HG03439 (cell line): ENCODE measurements at regions not wholly inside any gene's neighbourhood (a gene's known extent, or its start where the extent isn't known, plus 50 kb on each side); places are given as distances from the start of the nearest gene placed in this dataset.
"Not testable (repeated sequence)": the region's sequence is repeated elsewhere in the genome, so short reads cannot be mapped to it uniquely, and the experiment has no call there.

Source experiments
- ATAC-seq: cut with Tn5 transposase; IDR thresholded peaks from one replicate; pipeline ENCODE4 v1.9.1; 2021; ENCODE audit warnings: mild to moderate bottlenecking, moderate library complexity; ENCODE audit not compliant: unreplicated experiment

DNA sequence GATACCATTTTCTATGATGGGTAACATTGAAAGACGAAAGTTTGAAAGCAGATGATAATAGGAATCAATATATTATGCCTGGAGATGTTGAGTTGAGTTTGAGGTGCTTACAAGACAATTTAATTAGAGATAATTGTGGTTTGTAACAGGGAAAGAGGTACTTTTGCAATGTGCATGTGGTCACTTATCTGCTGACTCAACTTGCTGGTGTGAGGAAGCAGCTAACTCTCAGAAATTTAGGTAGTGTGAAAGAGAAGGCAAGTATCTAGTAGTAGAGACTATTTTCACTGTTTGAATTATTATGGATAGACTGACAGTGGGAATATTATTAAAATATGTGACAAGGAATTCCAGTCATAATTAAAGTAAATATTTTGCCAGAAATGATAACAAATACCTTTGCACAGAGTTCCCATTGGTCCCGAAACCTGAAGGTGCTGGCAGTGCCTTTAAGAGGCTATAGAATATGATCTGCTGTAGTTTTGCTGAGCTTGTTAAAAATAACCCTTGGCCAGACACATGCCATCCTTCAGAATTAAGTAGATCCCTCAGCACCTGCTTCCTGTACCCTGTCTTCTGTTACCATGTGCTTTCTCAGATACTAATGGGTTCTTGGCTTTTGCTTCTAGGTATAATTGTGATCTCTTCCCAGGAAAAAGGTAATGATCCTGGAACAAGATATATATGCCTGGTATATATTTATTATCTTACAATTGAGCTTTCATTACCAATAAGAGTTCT lies 315.9 kb downstream of the BCHE start:
- no peak for ATAC-seq

- no peak for ATAC-seq
These were observed 317.5 kb downstream of the BCHE start for GRCh38 chr3:165519687-165520086.

DNA sequence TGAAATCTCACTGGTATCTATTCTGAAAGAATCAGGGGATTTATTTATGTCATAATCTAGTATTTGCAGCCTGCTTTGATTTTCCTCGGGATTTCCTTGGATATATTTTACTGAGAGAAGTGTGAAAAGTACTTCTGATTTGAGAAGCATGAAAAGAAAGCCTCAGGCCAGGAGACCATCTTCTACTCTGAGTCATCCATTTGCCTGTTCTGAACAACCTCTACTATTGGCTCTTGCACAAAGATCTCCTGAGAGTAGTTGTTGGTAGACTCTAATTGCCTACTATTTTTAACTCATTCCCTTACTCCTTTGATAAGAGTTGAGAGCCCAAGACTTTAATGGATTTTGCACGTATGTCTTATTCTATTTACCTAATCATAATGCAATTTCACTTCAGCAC lies 318.9 kb downstream of the BCHE start:
- no peak for ATAC-seq

DNA sequence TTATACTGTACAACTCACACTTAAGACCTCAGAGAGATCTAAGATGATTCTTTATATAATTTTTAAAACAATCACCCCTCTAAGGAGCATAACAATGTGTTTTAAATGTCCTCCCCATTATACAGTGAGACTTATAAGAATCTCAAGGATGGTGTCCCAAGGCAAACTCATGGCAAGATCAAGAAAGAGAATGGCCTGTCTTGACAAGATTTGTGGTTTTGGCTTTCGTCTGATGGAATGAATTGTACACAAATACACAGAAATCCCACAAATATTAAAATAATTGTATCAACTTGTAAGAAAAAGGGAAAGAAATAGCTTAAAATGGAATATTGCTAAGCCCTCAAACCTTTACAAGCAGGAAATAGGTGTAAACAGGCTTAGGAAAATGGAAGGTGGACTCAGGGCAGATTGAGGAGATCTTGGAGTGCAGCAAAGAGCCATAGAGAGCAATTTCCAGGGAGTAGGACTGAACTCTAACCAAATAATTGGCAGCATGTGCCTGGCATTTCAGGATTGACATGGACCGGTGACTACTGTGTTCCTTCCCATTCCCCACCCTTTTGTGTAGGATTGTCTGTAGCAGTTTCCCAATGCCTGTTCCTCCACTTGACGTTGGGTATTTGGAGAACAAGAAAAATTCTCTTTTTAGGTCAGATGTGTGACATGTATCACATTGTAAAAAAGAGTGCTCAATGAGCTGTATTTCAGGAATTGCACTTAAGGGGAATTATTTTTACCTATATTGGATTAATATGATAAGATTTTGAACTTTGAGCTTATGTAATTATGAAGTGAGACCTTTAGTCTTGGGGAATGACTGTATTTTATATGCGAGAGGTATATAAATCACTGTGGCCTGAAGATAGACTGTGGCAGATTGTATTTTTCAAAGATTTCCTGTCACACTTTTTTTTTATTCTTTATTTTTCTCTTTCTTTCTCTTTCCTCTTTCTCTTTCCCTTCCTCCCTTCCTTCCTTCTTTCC lies 317.8 kb upstream of the SLITRK3 start:
- ATAC-seq, result no peak

DNA sequence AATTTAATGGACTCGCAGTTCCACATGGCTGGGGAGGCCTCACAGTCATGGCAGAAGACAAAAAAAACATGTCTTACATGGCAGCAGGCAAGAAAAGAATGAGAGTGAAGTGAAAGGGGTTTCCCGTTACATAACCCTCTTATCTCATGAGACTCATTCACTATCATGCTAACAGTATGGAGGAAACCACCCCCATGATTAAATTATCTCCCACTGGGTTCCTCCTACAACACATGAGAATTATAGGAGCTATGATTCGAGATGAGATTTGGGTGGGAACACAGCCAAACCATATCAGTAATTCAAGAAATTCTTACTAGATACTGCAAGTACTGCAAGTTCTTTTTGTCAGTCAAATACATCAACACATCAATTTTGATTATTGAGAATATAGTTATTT lies 311.4 kb upstream of the SLITRK3 start:
- no peak for ATAC-seq

DNA sequence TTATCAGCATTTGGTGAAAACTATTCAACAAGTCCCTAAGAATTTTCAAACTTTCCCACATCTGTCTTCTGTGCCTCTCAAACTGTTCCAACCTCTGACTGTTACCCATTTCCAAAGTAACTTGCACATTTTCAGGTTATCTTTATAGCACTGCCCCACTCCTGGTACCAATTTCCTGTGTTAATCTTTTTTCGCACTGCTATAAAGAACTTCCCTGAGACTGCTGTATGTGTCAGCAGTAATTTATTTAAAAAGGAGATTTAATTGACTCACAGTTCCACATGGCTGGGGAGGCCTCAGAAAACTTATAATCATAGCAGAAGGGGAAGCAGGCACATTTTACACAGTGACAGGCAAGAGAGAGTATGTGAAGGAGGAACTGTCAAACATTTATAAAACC lies 310.9 kb upstream of the SLITRK3 start:
- no peak for ATAC-seq

DNA sequence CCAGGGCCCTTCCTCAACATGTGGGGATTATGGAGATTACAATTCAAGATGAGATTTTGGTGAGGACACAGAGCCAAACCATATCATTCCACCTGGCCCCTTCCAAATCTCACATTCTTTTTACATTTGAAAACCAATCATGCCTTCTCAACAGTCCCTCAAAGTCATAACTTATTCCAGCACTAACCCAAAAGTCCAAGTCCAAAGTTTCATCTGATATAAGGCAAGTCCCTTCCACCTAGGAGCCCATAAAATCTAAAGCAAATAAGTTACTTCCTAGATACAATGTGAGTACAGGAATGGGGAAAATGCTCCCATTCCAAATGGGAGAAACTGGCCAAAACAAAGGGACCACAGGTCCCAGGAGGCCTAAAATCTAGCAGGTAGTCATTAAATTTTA lies 309.5 kb upstream of the SLITRK3 start:
- ATAC-seq, result no peak

DNA sequence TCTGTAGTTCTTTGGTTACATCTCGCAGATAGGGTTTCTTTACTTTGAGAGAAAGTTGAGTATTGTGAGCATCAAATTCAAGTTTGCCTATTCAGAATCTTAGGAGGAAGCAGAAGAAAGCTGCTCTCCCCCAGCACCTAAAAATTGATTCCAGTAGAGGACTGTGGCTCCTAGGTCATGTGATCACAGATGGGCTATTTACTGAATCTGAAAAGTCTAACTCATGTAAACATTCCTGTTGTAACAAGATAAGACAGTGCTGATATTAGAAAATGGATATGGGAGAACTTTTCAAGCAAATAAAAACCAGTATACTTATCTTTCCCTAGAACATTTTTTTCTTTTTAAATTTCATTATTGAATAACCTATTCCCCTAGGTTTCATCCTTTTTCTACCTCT lies 308.4 kb upstream of the SLITRK3 start:
- ATAC-seq, result no peak

GRCh38 chr3:165503825-165504224 lies 307.6 kb upstream of the SLITRK3 start:
- ATAC-seq, result no peak

DNA sequence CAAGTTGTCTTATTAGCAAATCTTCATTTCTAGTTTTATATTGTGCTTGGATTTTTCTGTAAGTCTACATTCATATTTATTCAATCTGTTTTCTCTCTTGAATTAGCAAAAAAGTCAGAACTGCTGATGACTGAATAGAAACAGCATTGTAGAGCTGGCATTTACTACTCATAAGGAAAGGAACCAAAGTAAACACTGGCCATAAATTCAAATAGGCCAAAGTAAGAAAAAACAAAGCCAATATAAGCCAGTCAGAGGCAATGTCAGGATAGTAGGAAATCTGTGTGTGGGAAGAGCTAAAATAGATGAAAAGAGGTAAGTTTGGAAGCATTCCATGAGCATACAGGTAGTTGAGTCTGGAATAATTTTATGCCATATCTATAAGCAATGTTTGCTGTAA lies 307.2 kb upstream of the SLITRK3 start:
- ATAC-seq, result no peak

DNA sequence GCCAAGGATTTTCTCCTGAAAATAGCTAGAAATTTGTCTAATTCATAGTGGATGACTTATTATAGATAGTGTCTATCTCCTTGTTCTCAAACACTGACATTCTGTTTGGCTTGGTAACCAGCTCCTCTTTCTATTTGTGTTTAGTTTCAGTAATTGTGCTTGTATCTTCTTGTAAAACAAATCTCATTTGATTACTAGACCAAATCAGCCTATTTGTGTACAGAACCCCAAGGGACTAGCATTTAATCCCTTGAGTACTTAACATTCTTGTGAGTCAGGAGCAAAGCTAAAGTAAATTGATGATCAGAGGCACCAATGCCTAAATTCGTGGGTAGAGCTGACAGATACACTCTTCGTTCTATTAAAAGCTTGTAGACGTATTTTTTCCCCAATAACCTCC lies 306.5 kb upstream of the SLITRK3 start:
- ATAC-seq, result no peak

DNA sequence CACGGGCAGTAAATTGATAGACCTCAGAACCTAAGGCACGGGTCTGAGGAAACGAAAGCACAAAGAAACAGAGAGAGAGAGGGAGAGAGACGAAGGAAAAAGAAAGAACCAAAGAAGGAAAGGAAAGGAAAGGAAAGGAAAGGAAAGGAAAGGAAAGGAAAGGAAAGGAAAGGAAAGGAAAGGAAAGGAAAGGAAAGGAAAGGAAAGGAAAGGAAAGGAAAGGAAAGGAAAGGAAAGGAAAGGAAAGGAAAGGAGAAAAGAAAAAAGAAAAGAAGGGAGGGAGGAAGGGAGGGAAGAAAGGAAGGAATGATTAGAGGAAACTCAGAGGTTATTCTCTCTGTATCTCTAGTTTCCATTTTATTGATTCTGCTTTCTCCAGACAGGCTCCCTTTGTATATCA lies 302.6 kb upstream of the SLITRK3 start:
- not testable (repeated sequence) for ATAC-seq

GRCh38 chr3:165491487-165491886 lies 295.3 kb upstream of the SLITRK3 start:
- no peak for ATAC-seq

- ATAC-seq, result no peak
These were observed 280.3 kb upstream of the SLITRK3 start for GRCh38 chr3:165476399-165477060.

GRCh38 chr3:165466856-165467255 lies 270.7 kb upstream of the SLITRK3 start:
- no peak for ATAC-seq

GRCh38 chr3:165464736-165465135 lies 268.6 kb upstream of the SLITRK3 start:
- ATAC-seq, result no peak

GRCh38 chr3:165463531-165463930 lies 267.3 kb upstream of the SLITRK3 start:
- ATAC-seq, result no peak

DNA sequence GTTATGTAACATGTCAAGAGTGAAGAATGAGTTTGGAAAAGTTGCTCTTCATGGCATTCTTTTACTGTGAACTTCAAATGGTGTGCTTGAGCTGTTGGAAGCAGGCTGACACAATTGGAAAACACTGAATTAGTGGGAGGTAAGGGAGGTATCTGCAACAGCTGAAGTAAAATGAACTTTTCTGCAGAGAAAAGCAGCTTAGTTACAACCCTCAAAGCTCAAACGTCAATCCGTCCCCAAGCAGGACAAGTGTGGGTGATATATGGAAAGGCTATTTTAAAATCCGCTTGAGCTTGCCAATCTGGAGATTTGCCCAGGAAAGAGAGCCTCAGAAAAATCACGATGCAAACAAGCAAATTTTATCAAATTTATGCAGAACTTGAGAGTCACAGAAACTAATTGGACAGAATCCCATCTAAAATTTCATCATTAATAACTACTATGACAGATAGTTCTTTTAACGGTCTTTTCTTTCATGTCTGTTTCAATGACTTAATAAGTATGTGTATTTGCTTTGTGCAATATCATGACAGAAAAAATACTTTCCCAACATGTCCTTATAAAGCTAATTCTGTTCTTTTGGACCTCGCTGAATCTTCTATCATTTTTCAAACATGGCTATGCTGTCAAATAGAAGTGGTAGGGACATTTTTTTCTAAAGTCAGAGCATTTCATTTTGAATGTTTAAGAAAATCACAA lies 266.6 kb upstream of the SLITRK3 start:
- no peak for ATAC-seq

DNA sequence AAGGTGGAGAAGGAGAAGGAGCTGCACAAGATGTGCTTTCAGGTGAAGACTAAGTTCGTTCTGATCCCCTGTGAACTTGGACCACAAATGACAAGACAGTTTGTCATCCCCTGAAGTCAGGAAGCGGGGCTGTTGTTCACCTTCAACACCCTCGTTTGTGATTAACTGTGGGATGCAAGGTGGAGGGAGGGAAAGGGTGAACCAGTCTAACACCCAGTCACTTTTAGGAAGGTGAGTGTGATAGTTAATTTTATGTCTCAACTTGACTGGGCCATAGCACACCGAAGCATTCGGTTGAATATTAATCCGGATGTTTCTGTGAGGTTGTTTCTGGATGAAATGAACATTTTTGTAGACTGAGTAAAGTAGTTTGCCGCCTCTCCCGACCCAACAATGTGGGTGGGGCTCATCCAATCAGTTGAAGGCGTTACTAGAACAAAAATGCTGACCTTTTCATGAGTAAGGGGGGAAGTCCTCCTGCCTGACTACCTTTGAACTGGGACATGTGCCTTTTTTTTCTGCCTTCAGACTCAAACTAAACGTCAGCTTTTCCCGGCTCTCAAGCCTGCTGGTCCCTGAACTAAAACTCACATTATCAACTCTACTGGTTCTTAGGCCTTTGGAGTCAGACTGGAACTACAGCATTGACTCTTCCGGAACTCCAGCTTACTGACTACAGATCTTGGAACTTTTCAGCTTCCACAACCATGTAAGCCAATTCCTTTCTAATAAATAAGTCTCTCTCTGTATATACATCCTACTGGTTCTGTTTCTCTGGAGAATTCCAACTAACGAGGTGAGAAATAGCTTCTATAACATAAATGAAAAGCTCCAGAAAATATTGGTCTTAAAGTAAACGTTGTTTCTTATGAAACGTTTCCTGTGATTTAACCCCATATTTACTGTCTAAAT lies 264.0 kb upstream of the SLITRK3 start:
- ATAC-seq, result no peak

DNA sequence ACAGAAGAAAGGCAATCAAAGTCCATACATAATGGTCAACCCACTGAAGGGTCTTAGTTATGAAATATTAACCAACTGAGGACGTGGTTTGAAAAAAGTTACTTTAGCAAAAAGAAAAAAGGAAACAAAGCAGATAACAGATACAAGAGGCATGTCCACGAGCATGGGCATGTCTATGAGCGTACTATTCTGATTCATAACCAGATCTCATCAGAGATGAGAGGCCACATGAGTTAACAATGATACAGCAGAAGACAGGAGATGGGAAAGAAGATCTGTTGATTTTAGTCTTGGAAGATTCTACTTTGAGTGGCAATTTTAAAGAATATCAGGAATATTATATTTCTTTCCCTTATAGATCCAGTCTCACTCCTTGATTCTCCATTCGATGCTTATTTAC lies 262.9 kb upstream of the SLITRK3 start:
- ATAC-seq, result no peak
